ENCODE measurements at regions not wholly inside any gene's neighbourhood (a gene's known extent, or its start where the extent isn't known, plus 50 kb on each side); places are given as distances from the start of the nearest gene placed in this dataset.
A peak's percentile ranks its signal among the peaks of the same experiment; 100 is the strongest.

DNA sequence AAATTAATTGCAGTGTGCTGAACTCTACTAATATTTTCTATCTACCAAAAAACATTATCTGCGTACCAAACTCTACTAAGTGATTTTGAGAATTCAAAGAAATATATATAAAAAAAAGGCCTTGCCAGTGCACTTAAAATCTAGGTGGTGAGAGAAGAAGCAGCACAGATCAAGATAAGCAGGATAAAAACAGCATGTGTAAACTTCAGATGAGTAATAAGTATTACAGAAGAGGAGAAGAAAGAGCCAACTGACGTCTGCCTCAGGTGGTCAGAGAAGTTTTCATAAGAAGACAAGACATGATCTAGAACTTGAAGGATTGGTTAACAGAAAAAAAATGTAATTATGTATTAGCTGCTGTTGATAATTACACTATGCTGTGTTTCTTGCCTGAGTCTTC is 166.4 kb downstream of the DUSP6 start:
- no peak for TF ChIP-seq CTCF (conservative IDR thresholded peaks at IDR 0.05; ENCODE audit: control insufficient read depth, insufficient read depth, low read depth, low read length)
- no peak overlapping the region for H3K4me3 ChIP-seq (ENCODE audit: control insufficient read depth, low read depth, low read length)
- DNase-seq (ENCODE audit: low read depth), result peak; percentile 55

GRCh38 chr12:89185181-89185580 is 167.1 kb downstream of the DUSP6 start:
- DNase-seq (ENCODE audit: low read depth), result no peak
- H3K4me3 ChIP-seq (ENCODE audit: control insufficient read depth, low read depth, low read length), result no peak overlapping the region
- no peak for TF ChIP-seq CTCF (conservative IDR thresholded peaks at IDR 0.05; ENCODE audit: control insufficient read depth, insufficient read depth, low read depth, low read length)

- TF ChIP-seq CTCF (conservative IDR thresholded peaks at IDR 0.05; ENCODE audit: control insufficient read depth, insufficient read depth, low read depth, low read length), result no peak
- peak; percentile 97 for DNase-seq (ENCODE audit: low read depth)
- H3K4me3 ChIP-seq (ENCODE audit: control insufficient read depth, low read depth, low read length), result no peak overlapping the region
Measured at GRCh38 chr12:89183985-89184435, 168.3 kb downstream of the DUSP6 start.

GRCh38 chr12:89181271-89181920 is 170.9 kb downstream of the DUSP6 start:
- peak; percentile 81 for DNase-seq (ENCODE audit: low read depth)
- no peak for TF ChIP-seq CTCF (conservative IDR thresholded peaks at IDR 0.05; ENCODE audit: control insufficient read depth, insufficient read depth, low read depth, low read length)
- H3K4me3 ChIP-seq (ENCODE audit: control insufficient read depth, low read depth, low read length), result no peak overlapping the region

DNA sequence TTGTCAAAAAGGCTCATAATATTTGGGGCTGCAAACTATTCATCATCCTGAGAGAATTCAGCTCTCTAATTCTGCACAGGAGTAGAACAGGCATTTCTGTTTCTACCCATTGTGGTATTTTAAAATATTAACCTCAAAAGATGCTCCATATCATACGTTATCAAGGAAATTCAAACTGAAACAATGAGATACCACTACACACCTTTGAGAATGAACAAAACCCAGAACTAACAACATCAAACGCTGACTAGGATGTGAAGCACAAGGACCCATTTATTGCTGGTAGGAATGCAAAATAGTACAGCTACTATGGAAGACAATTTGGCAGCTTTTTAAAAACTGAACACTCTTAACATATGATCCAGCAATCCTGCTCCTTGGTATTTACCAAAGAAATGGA is 171.8 kb downstream of the DUSP6 start:
- no peak for TF ChIP-seq CTCF (conservative IDR thresholded peaks at IDR 0.05; ENCODE audit: control insufficient read depth, insufficient read depth, low read depth, low read length)

GRCh38 chr12:89179983-89180382 is 172.3 kb downstream of the DUSP6 start:
- peak; percentile 99 for DNase-seq (ENCODE audit: low read depth)
- no peak overlapping the region for H3K4me3 ChIP-seq (ENCODE audit: control insufficient read depth, low read depth, low read length)
- TF ChIP-seq CTCF (conservative IDR thresholded peaks at IDR 0.05; ENCODE audit: control insufficient read depth, insufficient read depth, low read depth, low read length), result no peak

More for the DNA sequence above, 171.8 kb downstream of the DUSP6 start:
- no peak overlapping the region for H3K4me3 ChIP-seq (ENCODE audit: control insufficient read depth, low read depth, low read length)
- no peak for DNase-seq (ENCODE audit: low read depth)

Measured in fibroblast of mammary gland (primary cell).